GM23248 (cell line): ENCODE measurements at regions not wholly inside any gene's neighbourhood (a gene's known extent, or its start where the extent isn't known, plus 50 kb on each side); places are given as distances from the start of the nearest gene placed in this dataset.

ENCODE experiments used
- EZH2 ChIP-seq: fragments of 200-600 bp; sonication (generic); IDR thresholded peaks from 2 replicates; pipeline ENCODE4 v1.6.1; 2018; ENCODE audit warnings: antibody characterized with exemption, mild to moderate bottlenecking; ENCODE audit not compliant: insufficient read depth, poor library complexity, severe bottlenecking
- EZH2phosphoT487 ChIP-seq: fragments of 200-600 bp; sonication (generic); IDR thresholded peaks from 2 replicates; pipeline ENCODE4 v1.6.1; 2018; ENCODE audit warnings: antibody characterized with exemption, moderate library complexity, mild to moderate bottlenecking, low read depth; ENCODE audit not compliant: insufficient read depth

DNA sequence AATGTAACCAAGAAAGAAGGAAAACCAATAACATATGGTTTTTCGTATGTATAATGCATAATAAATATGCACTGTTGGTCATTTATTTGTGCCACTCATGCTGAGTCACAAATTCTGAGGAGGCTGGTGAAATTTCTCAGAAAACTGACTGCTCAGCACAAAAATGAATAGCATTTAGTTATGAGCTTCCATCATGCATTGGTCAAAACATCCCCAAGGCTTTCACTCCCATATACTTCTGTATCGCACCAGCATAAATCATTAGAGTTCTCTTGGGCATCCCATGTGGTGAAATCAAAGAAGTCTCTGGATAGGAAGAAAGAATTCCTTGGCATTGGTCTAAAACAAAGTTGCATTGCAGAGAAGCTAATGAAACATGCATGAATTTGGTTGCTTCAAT is 785.6 kb upstream of the CDH8 start:
- TF ChIP-seq EZH2 (no peak), EZH2phosphoT487 (no peak)
